ENCODE measurements at regions not wholly inside any gene's neighbourhood (a gene's known extent, or its start where the extent isn't known, plus 50 kb on each side); places are given as distances from the start of the nearest gene placed in this dataset.

- TF ChIP-seq CTCF (conservative IDR thresholded peaks at IDR 0.05; ENCODE audit: low read depth in 2 of 2) (no peak), REST (IDR thresholded peaks at IDR 0.05; ENCODE audit: unreplicated experiment) (no peak)
These were observed 135.4 kb downstream of the TRIB2 start for GRCh38 chr2:12852135-12852534.
